H1 (cell line): ENCODE measurements at regions not wholly inside any gene's neighbourhood (a gene's known extent, or its start where the extent isn't known, plus 50 kb on each side); places are given as distances from the start of the nearest gene placed in this dataset.

ENCODE experiments used
- CTCF ChIA-PET: fragments of 300-600 bp; sonication (Branson Sonifier 250); formaldehyde crosslinking; loops from one replicate; lab custom pipeline; 2021; ENCODE audit not compliant: partially characterized antibody; lab: Charles Lee
- POLR2A ChIA-PET: fragments of 300-600 bp; sonication (Branson Sonifier 250); formaldehyde crosslinking; loops from one replicate; lab custom pipeline; 2021; ENCODE audit warnings: inconsistent platforms; ENCODE audit not compliant: partially characterized antibody; lab: Charles Lee
- DNase-seq, 2 experiments: peaks; one replicate each; pipeline versions ENCODE4 v3.0.0 to v3.0.0-alpha.2; 2010 to 2022; ENCODE audit warnings: low spot score in 2 of 2, low read depth in 1 of 2, mixed read lengths in 1 of 2
- FAIRE-seq: peaks from 2 replicates; lab custom pipeline; 2011; peaks lifted over from hg19 to GRCh38; lab: Jason Lieb, UNC
- H2AFZ ChIP-seq: 2 replicates; pipeline ENCODE4 v1.8.1; 2012; ENCODE audit warnings: low read length, inconsistent platforms
- H2AK5ac ChIP-seq: 2 replicates; pipeline ENCODE4 v1.6.1; 2013; ENCODE audit warnings: low read depth, low read length
- H2BK120ac ChIP-seq: replicated peaks from 2 replicates; pipeline ENCODE3; 2013; ENCODE audit warnings: low read depth, low read length, inconsistent platforms
- H2BK12ac ChIP-seq: 2 replicates; pipeline ENCODE4 v1.6.1; 2013; ENCODE audit warnings: low read depth, low read length
- H2BK15ac ChIP-seq: 2 replicates; pipeline ENCODE4 v1.6.1; 2013; ENCODE audit warnings: low read length
- H2BK20ac ChIP-seq: 2 replicates; pipeline ENCODE4 v1.6.1; 2013; ENCODE audit warnings: low read length
- H2BK5ac ChIP-seq: 2 replicates; pipeline ENCODE4 v1.6.1; 2013; ENCODE audit warnings: low read depth, low read length
- H3K14ac ChIP-seq: 2 replicates; pipeline ENCODE4 v1.6.1; 2013; ENCODE audit warnings: inconsistent platforms; ENCODE audit not compliant: insufficient read length
- H3K18ac ChIP-seq: 2 replicates; pipeline ENCODE4 v1.6.1; 2013; ENCODE audit warnings: low read length; ENCODE audit errors: extremely low read depth
- H3K23ac ChIP-seq: 2 replicates; pipeline ENCODE4 v1.6.1; 2013; ENCODE audit warnings: inconsistent platforms; ENCODE audit not compliant: insufficient read length
- H3K23me2 ChIP-seq: 2 replicates; pipeline ENCODE4 v1.6.1; 2013; ENCODE audit warnings: low read depth, low read length
- H3K27ac ChIP-seq: 2 replicates; pipeline ENCODE4 v1.6.1; 2011; ENCODE audit warnings: low read depth, low read length, inconsistent platforms
- H3K27me3 ChIP-seq, 4 experiments: replicated peaks in 1 of 4; 1 replicate in 1 of 4; 2 replicates in 3 of 4; pipeline versions ENCODE4 v1.6.1 to v1.8.1; 2011 to 2013; ENCODE audit warnings: low read length in 3 of 4, mild to moderate bottlenecking in 3 of 4, inconsistent platforms in 2 of 4, mixed read lengths in 2 of 4, moderate library complexity in 1 of 4; ENCODE audit not compliant: control insufficient read depth in 3 of 4, insufficient read depth in 3 of 4; ENCODE audit errors: extremely low read depth in 1 of 4
- H3K36me3 ChIP-seq, 4 experiments: 2 replicates each; pipeline versions ENCODE4 v1.6.1 to v1.8.1; 2011 to 2013; ENCODE audit warnings: mild to moderate bottlenecking in 4 of 4, low read length in 3 of 4, moderate library complexity in 2 of 4, control low read depth in 1 of 4, inconsistent platforms in 1 of 4; ENCODE audit not compliant: insufficient read depth in 4 of 4, control insufficient read depth in 2 of 4
- H3K4ac ChIP-seq: replicated peaks from 2 replicates; pipeline ENCODE3; 2013; ENCODE audit warnings: low read length, low read depth, mixed read lengths, inconsistent platforms; ENCODE audit not compliant: insufficient read length
- H3K4me1 ChIP-seq, 4 experiments: replicated peaks in 1 of 4; 1 replicate in 1 of 4; 2 replicates in 3 of 4; pipeline versions ENCODE4 v1.6.1 to v1.8.1; 2011 to 2013; ENCODE audit warnings: low read length in 3 of 4, inconsistent platforms in 2 of 4, mixed read lengths in 1 of 4; ENCODE audit not compliant: insufficient read depth in 4 of 4, control insufficient read depth in 3 of 4
- H3K4me2 ChIP-seq, 2 experiments: 2 replicates each; pipeline versions ENCODE4 v1.6.1 to v1.8.1; 2011 to 2013; ENCODE audit warnings: low read depth in 2 of 2, low read length in 2 of 2, control low read depth in 1 of 2, inconsistent platforms in 1 of 2, mild to moderate bottlenecking in 1 of 2; ENCODE audit not compliant: insufficient read depth in 1 of 2
- H3K4me3 ChIP-seq, 4 experiments: fragments of 200-600, 300-600 bp in 1 of 4; sonication (generic), shearing (Covaris generic), sonication (Bioruptor Twin) in 1 of 4; 2 replicates each; pipeline versions ENCODE4 v1.5.1 to v1.8.1; 2011 to 2016; ENCODE audit warnings: low read length in 4 of 4, low read depth in 3 of 4, control low read depth in 2 of 4, inconsistent platforms in 2 of 4, mild to moderate bottlenecking in 2 of 4, mixed read lengths in 1 of 4, moderate library complexity in 1 of 4; ENCODE audit not compliant: insufficient read depth in 2 of 4; ENCODE audit errors: extremely low read depth in 1 of 4
- H3K56ac ChIP-seq: replicated peaks from 2 replicates; pipeline ENCODE3; 2013; ENCODE audit warnings: low read depth, mild to moderate bottlenecking, mixed read lengths, low read length, inconsistent platforms; ENCODE audit not compliant: insufficient read length
- H3K79me1 ChIP-seq: 2 replicates; pipeline ENCODE4 v1.6.1; 2013; ENCODE audit warnings: low read depth, low read length, control low read depth
- H3K79me2 ChIP-seq, 2 experiments: 2 replicates each; pipeline versions ENCODE4 v1.6.1 to v1.8.1; 2012 to 2013; ENCODE audit warnings: low read length in 2 of 2, mild to moderate bottlenecking in 2 of 2, inconsistent platforms in 1 of 2; ENCODE audit not compliant: insufficient read depth in 2 of 2, control insufficient read depth in 1 of 2
- H3K9ac ChIP-seq, 4 experiments: replicated peaks in 1 of 4; 1 replicate in 1 of 4; 2 replicates in 3 of 4; pipeline versions ENCODE4 v1.6.1 to v1.8.1; 2011 to 2013; ENCODE audit warnings: low read depth in 3 of 4, low read length in 3 of 4, control low read depth in 2 of 4, mild to moderate bottlenecking in 2 of 4, moderate library complexity in 2 of 4, inconsistent platforms in 1 of 4; ENCODE audit errors: extremely low read depth in 1 of 4
- H3K9me3 ChIP-seq, 2 experiments: 2 replicates each; pipeline versions ENCODE4 v1.6.1 to v1.8.1; 2012 to 2013; ENCODE audit warnings: mild to moderate bottlenecking in 2 of 2, moderate library complexity in 2 of 2, control low read depth in 1 of 2, inconsistent platforms in 1 of 2, low read depth in 1 of 2, low read length in 1 of 2, mixed read lengths in 1 of 2; ENCODE audit not compliant: insufficient read depth in 2 of 2
- H4K20me1 ChIP-seq, 2 experiments: replicated peaks in 1 of 2; 2 replicates each; pipeline versions ENCODE3 to v1.8.1; 2011 to 2013; ENCODE audit warnings: inconsistent platforms in 2 of 2, low read length in 2 of 2, mild to moderate bottlenecking in 1 of 2; ENCODE audit not compliant: insufficient read depth in 2 of 2, control insufficient read depth in 1 of 2
- H4K5ac ChIP-seq: 2 replicates; pipeline ENCODE4 v1.6.1; 2013; ENCODE audit warnings: low read length, low read depth, mixed read lengths, inconsistent platforms; ENCODE audit not compliant: insufficient read length
- H4K8ac ChIP-seq: 2 replicates; pipeline ENCODE4 v1.8.0; 2013; ENCODE audit warnings: mild to moderate bottlenecking, moderate library complexity, low read length, inconsistent platforms; ENCODE audit not compliant: insufficient read depth; ENCODE audit errors: extremely low read depth
- H4K91ac ChIP-seq: replicated peaks from 2 replicates; pipeline ENCODE3; 2013; ENCODE audit warnings: low read length, mixed read lengths, inconsistent platforms; ENCODE audit not compliant: insufficient read length
- BACH1 ChIP-seq: IDR thresholded peaks from 2 replicates; pipeline ENCODE4 v1.6.1; 2012; ENCODE audit warnings: low read length, improper control_type of control experiment
- EGR1 ChIP-seq: IDR thresholded peaks from 2 replicates; pipeline ENCODE4 v1.6.1; 2011; ENCODE audit warnings: low read depth, low read length, borderline replicate concordance
- KDM1A ChIP-seq: fragments of 200-600, 300-600 bp; sonication (generic); IDR thresholded peaks from 2 replicates; pipeline ENCODE4 v1.7.1; 2016; ENCODE audit warnings: mild to moderate bottlenecking, low read length, borderline replicate concordance
- POLR2A ChIP-seq, 2 experiments: IDR thresholded peaks; 1 replicate in 1 of 2; 2 replicates in 1 of 2; pipeline ENCODE4 v1.6.1; 2011; ENCODE audit warnings: low read depth in 2 of 2, low read length in 2 of 2, mild to moderate bottlenecking in 2 of 2; ENCODE audit errors: control extremely low read depth in 1 of 2
- RAD21 ChIP-seq, 2 experiments: IDR thresholded peaks in 1 of 2; conservative IDR thresholded peaks in 1 of 2; 2 replicates each; pipeline ENCODE4 v1.6.1; 2011; ENCODE audit warnings: low read depth in 2 of 2, low read length in 2 of 2, improper control_type of control experiment in 1 of 2, inconsistent platforms in 1 of 2, mild to moderate bottlenecking in 1 of 2, moderate library complexity in 1 of 2
- RBBP5 ChIP-seq: IDR thresholded peaks from 2 replicates; pipeline ENCODE4 v1.7.1; 2012; ENCODE audit warnings: low read depth, mild to moderate bottlenecking, inconsistent platforms, low read length, moderate library complexity, borderline replicate concordance
- RNF2 ChIP-seq: fragments of 200-900, 300-1000 bp; sonication (generic); IDR thresholded peaks from 2 replicates; pipeline ENCODE4 v1.7.1; 2016; ENCODE audit warnings: borderline replicate concordance, low read depth, mild to moderate bottlenecking, antibody characterized with exemption, low read length; ENCODE audit not compliant: poor library complexity, severe bottlenecking; ENCODE audit errors: missing control alignments
- SRF ChIP-seq: IDR thresholded peaks from 2 replicates; pipeline ENCODE4 v1.6.1; 2011; ENCODE audit warnings: mild to moderate bottlenecking, low read depth, low read length, moderate library complexity
- WGBS, 2 experiments: shearing (Covaris generic) in 1 of 2; methylation state at CpG; one replicate each; pipeline versions ENCODE4 v1.1.6 to v1.1.7; 2013 to 2015; ENCODE audit warnings: low lambda C conversion rate in 2 of 2, mixed read lengths in 2 of 2, inconsistent platforms in 1 of 2, low coverage in 1 of 2, missing lambda C conversion rate in 1 of 2; ENCODE audit not compliant: insufficient replicate concordance in 2 of 2, insufficient coverage in 1 of 2, insufficient read length in 1 of 2; ENCODE audit errors: extremely low coverage in 1 of 2, missing lambda C conversion rate in 1 of 2; 5-methylcytosine and 5-hydroxymethylcytosine counted together
- TF ChIP-seq, protein P1 (sequence below), 3 experiments: IDR thresholded peaks; 1 replicate in 2 of 3; 2 replicates in 1 of 3; pipeline versions ENCODE4 v1.5.1 to v1.6.1; 2011; ENCODE audit warnings: low read length in 3 of 3, mild to moderate bottlenecking in 3 of 3, inconsistent platforms in 2 of 3, low read depth in 1 of 3, moderate library complexity in 1 of 3; ENCODE audit not compliant: insufficient read depth in 1 of 3; ENCODE audit errors: control extremely low read depth in 1 of 3

DNA sequence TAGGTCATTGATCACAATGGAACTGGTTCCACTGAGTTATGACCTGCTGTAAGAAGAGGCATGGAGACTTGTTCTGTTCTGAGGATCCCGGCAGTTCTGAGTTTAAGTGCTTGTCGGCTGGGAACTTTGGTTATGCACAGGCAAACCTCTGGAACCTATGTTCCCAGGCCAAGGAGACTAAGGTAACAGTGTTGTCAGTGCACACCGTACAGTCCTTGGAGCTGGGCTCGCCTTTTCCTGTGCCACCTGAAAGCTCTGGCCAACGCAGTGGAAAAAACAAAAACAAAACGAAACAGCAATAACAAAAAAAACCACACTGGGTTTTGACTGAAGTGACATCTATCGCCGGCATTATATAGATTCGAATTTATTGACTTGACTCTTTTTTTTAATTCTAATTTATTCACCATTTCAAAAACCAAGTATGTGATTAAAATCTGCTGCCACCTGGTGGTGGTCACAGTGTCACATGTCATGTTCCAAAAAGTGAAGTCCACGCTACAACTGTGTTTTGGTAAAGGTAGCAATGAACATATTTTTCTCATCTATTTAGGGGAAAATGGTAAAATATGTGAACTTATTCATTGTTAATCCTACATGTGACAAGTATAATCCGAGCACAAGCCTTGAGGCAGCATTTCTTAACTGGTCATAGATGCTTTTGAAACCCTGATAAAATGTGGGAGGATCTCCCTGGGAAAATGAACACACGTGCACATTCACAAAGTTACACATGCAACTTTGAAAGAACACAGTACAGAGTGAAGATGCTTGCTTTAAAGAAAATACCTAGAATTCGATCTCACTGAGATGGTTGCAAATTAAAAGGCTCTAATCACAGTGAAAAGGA lies 113.8 kb upstream of the PPP2R2D start:
- H3K36me3 ChIP-seq: no peaks in the 10 kb centered on the region
- peaks cover 0 to 7% (median 3%) of the 10 kb centered on the region in 4 experiments; a peak in 4 of 7 replicates for H3K4me1 ChIP-seq
- POLR2A ChIA-PET: no interaction called here
- no peaks in the 10 kb centered on the region for H3K79me1 ChIP-seq
- H3K56ac ChIP-seq: no peak overlapping the region
- H3K18ac ChIP-seq: no peak overlapping the region
- no peaks in the 10 kb centered on the region for H3K79me2 ChIP-seq
- no peaks in the 10 kb centered on the region for H3K23me2 ChIP-seq
- no peak overlapping the region for H3K14ac ChIP-seq
- H3K4me3 ChIP-seq: no peak overlapping the region
- no peak overlapping the region for H4K91ac ChIP-seq
- no peak overlapping the region for H2AK5ac ChIP-seq
- no peak overlapping the region for H4K5ac ChIP-seq
- no peak overlapping the region for H3K27ac ChIP-seq
- H3K4ac ChIP-seq: no peak overlapping the region
- no peak for DNase-seq
- CTCF ChIA-PET: interaction anchor here (0.6 to 3.7 kb wide), 31 partner anchors 11 to 709 kb away, joined by 3 to 29 read pairs (median 4); no protein-coding TSS in a partner anchor
- no peak overlapping the region for H2BK20ac ChIP-seq
- no peak overlapping the region for H2BK5ac ChIP-seq
- H3K9me3 ChIP-seq: peaks cover 5 to 6% of the 10 kb centered on the region in 2 experiments; a peak in 1 of 4 replicates
- no peak overlapping the region for H4K8ac ChIP-seq
- 73% methylated on average over 13 of the region's 13 CpGs; no CpG with 5 or more reads in 1 of the 2 experiments for WGBS, 2 experiments
- H2AFZ ChIP-seq: no peak overlapping the region
- H3K27me3 ChIP-seq: no peaks in the 10 kb centered on the region; a peak in 1 of 7 replicates
- no peak overlapping the region for H2BK12ac ChIP-seq
- no peak overlapping the region for H3K9ac ChIP-seq
- FAIRE-seq: peak; percentile 28
- H3K23ac ChIP-seq: no peak overlapping the region
- H2BK15ac ChIP-seq: no peak overlapping the region
- no peak overlapping the region for H2BK120ac ChIP-seq
- H3K4me2 ChIP-seq: no peak overlapping the region
- H4K20me1 ChIP-seq: no peaks in the 10 kb centered on the region
- TF ChIP-seq KDM1A: no peak
- TF ChIP-seq RBBP5: no peak
- TF ChIP-seq BACH1: no peak
- TF ChIP-seq RNF2: no peak
- TF ChIP-seq POLR2A (IDR thresholded peaks at IDR 0.05; ENCODE audit: control extremely low read depth in 1 of 2, low read depth in 2 of 2, low read length in 2 of 2): no peak
- TF ChIP-seq, protein P1, sequence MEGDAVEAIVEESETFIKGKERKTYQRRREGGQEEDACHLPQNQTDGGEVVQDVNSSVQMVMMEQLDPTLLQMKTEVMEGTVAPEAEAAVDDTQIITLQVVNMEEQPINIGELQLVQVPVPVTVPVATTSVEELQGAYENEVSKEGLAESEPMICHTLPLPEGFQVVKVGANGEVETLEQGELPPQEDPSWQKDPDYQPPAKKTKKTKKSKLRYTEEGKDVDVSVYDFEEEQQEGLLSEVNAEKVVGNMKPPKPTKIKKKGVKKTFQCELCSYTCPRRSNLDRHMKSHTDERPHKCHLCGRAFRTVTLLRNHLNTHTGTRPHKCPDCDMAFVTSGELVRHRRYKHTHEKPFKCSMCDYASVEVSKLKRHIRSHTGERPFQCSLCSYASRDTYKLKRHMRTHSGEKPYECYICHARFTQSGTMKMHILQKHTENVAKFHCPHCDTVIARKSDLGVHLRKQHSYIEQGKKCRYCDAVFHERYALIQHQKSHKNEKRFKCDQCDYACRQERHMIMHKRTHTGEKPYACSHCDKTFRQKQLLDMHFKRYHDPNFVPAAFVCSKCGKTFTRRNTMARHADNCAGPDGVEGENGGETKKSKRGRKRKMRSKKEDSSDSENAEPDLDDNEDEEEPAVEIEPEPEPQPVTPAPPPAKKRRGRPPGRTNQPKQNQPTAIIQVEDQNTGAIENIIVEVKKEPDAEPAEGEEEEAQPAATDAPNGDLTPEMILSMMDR (IDR thresholded peaks at IDR 0.05; ENCODE audit: control extremely low read depth in 1 of 3, insufficient read depth in 1 of 3, low read depth in 1 of 3, low read length in 3 of 3): peak in 2 of 3 experiments; percentile 43 to 56; a peak in 3 of 4 replicates
- TF ChIP-seq SRF: no peak
- no peak for TF ChIP-seq EGR1
- peak; percentile 30 to 57; a peak in 3 of 4 replicates for TF ChIP-seq RAD21 (IDR thresholded peaks at IDR 0.05 in 1 of 2, conservative IDR thresholded peaks at IDR 0.05 in 1 of 2; ENCODE audit: low read depth in 2 of 2, low read length in 2 of 2)
